HUES64 (cell line): ENCODE measurements at regions not wholly inside any gene's neighbourhood (a gene's known extent, or its start where the extent isn't known, plus 50 kb on each side); places are given as distances from the start of the nearest gene placed in this dataset.

Source experiments
- H3K27ac ChIP-seq: 2 replicates; pipeline ENCODE4 v1.7.0; 2013; ENCODE audit warnings: low read depth, low read length, inconsistent platforms
- H3K27me3 ChIP-seq: 2 replicates; pipeline ENCODE4 v1.6.1; 2013; ENCODE audit warnings: mild to moderate bottlenecking, low read length; ENCODE audit not compliant: insufficient read depth
- H3K36me3 ChIP-seq: 2 replicates; pipeline ENCODE4 v1.6.1; 2013; ENCODE audit warnings: mild to moderate bottlenecking, low read length; ENCODE audit not compliant: insufficient read depth
- H3K4me1 ChIP-seq: 2 replicates; pipeline ENCODE4 v1.6.1; 2013; ENCODE audit warnings: mild to moderate bottlenecking, low read length, moderate library complexity; ENCODE audit not compliant: insufficient read depth
- H3K4me3 ChIP-seq: 2 replicates; pipeline ENCODE4 v1.5.1; 2013; ENCODE audit warnings: mild to moderate bottlenecking, low read length, moderate library complexity
- H3K9ac ChIP-seq: 2 replicates; pipeline ENCODE4 v1.6.1; 2013; ENCODE audit warnings: mild to moderate bottlenecking, low read depth, low read length
- H3K9me3 ChIP-seq: 2 replicates; pipeline ENCODE4 v1.6.1; 2013; ENCODE audit warnings: low read depth, low read length; ENCODE audit not compliant: insufficient read depth
- WGBS: fragments of 150-250, 120-280 bp; methylation state at CpG from one replicate; pipeline ENCODE4 v1.1.7; 2013; ENCODE audit warnings: missing lambda C conversion rate; 5-methylcytosine and 5-hydroxymethylcytosine counted together

DNA sequence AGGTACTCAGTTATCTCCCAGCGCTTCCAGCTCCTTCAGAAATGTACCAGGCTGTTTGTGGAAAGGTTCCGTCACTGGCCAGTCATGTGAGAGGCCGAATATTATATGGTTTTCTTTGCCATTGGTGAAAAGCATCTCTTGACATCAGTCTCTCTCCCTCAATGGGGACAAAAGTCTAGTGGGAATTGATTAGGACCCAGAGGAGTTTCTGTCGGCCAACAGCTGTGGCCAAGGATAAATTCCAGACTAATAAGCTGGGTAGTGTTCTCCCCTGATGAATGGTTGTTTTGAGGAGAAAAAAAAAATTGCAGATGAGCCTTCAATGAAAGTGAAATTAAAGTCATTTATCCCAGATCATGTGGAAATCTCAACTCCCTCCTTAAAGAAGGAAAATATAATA is 404.7 kb upstream of the THRB start:
- no peak overlapping the region for H3K4me3 ChIP-seq
- H3K9me3 ChIP-seq: no peaks in the 10 kb centered on the region
- H3K9ac ChIP-seq: no peak overlapping the region
- no peaks in the 10 kb centered on the region for H3K4me1 ChIP-seq
- 92% methylated on average over 4 of the region's 4 CpGs for WGBS
- H3K27me3 ChIP-seq: no peaks in the 10 kb centered on the region
- no peaks in the 10 kb centered on the region for H3K36me3 ChIP-seq
- H3K27ac ChIP-seq: no peak overlapping the region

DNA sequence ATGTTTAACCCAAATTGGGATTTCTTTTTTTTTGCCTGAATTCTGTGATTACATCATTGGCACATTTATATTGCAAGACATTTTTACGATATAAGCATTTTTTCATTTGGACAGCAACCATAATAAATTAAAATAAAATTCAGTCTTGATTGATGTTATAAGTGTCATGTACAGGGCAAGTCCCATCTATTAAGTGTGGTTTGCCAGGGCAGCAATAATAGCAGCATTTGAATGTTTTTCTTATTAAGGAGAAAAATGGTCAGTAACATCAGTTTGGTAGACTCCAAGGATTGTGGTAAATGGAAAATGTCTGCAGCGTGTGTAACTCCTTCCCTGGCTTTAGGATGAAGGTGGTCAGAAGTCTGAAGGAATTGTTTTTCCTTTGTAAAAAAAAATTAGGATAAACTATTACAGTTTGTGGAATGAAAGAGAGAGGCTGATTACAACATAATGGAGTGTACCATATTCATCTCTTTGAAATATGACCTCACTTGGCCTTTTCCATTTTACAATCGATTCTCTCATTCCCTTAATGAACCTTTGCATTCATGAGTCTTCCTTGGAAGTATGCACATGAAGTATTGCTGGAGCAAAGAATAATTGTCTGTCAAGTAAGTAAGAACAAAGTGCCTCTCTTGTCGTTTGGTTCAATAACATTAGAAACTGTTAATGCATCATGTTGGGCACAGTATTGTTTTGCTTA is 405.4 kb upstream of the THRB start:
- no peak overlapping the region for H3K27ac ChIP-seq
- H3K27me3 ChIP-seq: no peaks in the 10 kb centered on the region
- H3K36me3 ChIP-seq: no peaks in the 10 kb centered on the region
- no peaks in the 10 kb centered on the region for H3K9me3 ChIP-seq
- no peak overlapping the region for H3K9ac ChIP-seq
- no peaks in the 10 kb centered on the region for H3K4me1 ChIP-seq
- 94% methylated on average over 4 of the region's 4 CpGs for WGBS
- no peak overlapping the region for H3K4me3 ChIP-seq

DNA sequence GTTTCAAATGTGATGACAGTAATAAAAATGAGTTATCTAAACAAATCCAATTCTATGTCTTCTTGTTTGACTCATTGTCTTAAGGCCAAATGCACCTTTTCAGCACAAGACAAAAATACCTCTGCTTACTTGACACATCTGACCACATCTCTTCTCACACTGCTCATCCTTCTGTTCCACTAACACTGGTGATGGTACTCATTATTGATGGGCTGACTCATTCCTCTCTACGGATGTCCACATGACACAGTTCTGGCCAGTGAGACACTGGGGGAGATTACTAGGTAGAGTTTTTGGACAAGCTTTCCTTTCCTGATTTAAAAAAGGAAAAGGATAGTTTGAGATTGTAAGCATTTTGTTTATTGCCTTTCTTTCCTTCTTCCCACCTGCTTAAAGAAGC is 410.6 kb upstream of the THRB start:
- no peaks in the 10 kb centered on the region for H3K4me1 ChIP-seq
- 100% methylated on average over 1 of the region's 1 CpG for WGBS
- no peaks in the 10 kb centered on the region for H3K36me3 ChIP-seq
- H3K9me3 ChIP-seq: no peaks in the 10 kb centered on the region
- H3K9ac ChIP-seq: no peak overlapping the region
- no peak overlapping the region for H3K27ac ChIP-seq
- H3K4me3 ChIP-seq: no peak overlapping the region
- H3K27me3 ChIP-seq: no peaks in the 10 kb centered on the region

DNA sequence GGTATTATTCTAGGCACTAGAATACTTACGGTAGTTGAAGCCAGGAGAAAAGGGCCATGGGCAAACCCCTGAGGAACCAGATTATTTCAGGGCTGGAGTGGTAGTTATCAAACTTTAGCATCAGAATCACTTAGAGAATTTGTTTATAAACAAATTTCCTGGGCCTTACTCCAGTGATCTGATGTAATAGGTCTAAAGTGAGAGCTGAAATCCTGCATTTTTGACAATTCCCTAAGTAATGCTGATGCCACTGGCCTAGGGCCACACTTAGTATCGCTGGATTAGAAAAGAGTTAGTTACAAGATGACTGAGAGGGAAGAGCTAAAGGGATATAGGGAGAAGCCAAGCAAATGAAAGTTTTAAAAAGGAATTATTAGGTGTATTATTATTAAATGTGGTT is 412.5 kb upstream of the THRB start:
- H3K27me3 ChIP-seq: no peaks in the 10 kb centered on the region
- H3K4me3 ChIP-seq: no peak overlapping the region
- H3K36me3 ChIP-seq: no peaks in the 10 kb centered on the region
- H3K4me1 ChIP-seq: no peaks in the 10 kb centered on the region
- H3K9ac ChIP-seq: no peak overlapping the region
- H3K9me3 ChIP-seq: no peaks in the 10 kb centered on the region
- 98% methylated on average over 2 of the region's 2 CpGs for WGBS
- no peak overlapping the region for H3K27ac ChIP-seq

DNA sequence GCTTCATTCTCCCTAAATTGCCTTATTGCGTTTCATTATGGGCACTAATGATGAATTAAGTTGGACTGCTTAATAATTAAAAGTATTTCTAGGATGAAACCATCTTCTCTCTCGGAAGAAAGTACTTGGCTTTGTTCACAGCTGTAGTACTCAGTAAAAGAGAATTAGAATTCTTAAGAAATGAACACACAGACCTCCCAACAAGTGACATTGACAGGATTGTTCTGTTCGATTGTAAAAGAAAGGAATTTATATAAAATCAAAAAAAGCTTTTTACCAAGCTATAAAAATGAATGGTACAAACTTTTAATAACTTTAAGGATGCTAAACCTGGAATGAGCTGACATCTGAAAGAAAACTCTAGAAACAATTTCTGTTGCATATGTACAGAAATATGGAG is 416.4 kb upstream of the THRB start:
- no peak overlapping the region for H3K9ac ChIP-seq
- no peaks in the 10 kb centered on the region for H3K27me3 ChIP-seq
- no peak overlapping the region for H3K27ac ChIP-seq
- no peak overlapping the region for H3K4me3 ChIP-seq
- no peaks in the 10 kb centered on the region for H3K9me3 ChIP-seq
- H3K4me1 ChIP-seq: no peaks in the 10 kb centered on the region
- 80% methylated on average over 1 of the region's 3 CpGs for whole genome bisulfite sequencing
- no peaks in the 10 kb centered on the region for H3K36me3 ChIP-seq

DNA sequence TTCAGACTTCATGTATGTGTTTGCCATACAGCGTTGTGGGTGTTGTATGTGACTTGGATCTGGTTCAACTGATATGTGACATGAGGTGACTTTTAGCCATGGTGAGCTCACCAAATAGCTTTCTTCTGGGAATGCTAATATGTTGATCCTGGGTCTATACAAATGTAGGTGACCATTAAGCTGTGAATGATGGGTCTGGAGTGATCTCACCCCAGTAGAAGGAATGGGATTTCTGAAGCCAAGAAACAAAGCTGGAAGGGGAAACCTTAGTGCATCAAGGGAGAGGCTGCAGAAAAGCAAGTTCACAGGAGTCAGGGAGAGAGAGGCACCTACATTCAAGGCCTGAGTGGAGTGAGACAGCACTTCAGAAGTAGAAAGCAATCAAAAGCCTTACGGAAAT is 421.0 kb upstream of the THRB start:
- no peaks in the 10 kb centered on the region for H3K27me3 ChIP-seq
- 98% methylated on average over 2 of the region's 2 CpGs for whole genome bisulfite sequencing
- H3K4me1 ChIP-seq: peaks cover 6% of the 10 kb centered on the region
- no peak overlapping the region for H3K4me3 ChIP-seq
- no peak overlapping the region for H3K9ac ChIP-seq
- no peaks in the 10 kb centered on the region for H3K36me3 ChIP-seq
- H3K27ac ChIP-seq: no peak overlapping the region
- no peaks in the 10 kb centered on the region for H3K9me3 ChIP-seq

DNA sequence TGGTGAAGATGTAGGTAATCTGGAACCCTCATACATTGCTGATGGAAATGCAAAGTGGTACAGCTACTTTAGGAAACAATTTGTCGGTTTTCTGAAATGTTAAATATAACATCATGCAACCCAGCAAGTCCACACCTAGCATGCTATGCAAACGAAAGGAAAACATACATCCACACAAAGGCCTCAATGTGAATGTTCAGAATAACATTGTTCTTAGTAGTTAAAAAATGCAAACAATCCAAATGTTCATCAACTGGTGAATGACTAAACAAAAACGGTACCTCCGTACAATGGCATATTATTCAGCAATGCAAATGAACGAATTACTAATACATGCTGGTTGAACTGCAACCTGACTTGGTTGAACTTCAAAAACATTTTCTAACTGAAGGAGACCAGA is 423.3 kb upstream of the THRB start:
- Histone ChIP-seq H3K9ac (no peak overlapping the region), H3K36me3 (no peaks in the 10 kb centered on the region), H3K4me1 (peaks cover 6% of the 10 kb centered on the region), H3K27ac (no peak overlapping the region), H3K4me3 (no peak overlapping the region), H3K9me3 (no peaks in the 10 kb centered on the region), H3K27me3 (no peaks in the 10 kb centered on the region)
- WGBS: 95% methylated on average over 5 of the region's 5 CpGs

DNA sequence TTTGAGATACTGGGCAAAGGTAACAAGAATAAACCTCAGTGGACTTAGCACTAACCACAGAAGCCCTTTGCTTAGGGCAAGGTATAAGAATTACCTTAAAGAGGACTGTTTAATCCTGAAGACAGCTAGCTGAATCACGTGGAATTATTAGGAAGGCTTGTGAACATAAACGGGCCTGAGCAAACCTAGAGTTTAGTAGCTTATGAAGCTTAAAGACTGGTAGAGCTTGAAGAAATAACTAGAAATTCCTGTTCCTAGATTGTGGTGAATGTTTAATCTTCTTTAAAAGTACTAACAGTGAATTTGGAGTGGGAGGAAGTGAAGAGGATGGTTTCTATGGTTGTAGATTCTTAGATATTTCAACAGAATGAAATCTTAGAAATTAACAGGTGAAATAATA is 428.9 kb upstream of the THRB start:
- H3K4me3 ChIP-seq: no peak overlapping the region
- peaks cover 6% of the 10 kb centered on the region for H3K4me1 ChIP-seq
- no peaks in the 10 kb centered on the region for H3K27me3 ChIP-seq

DNA sequence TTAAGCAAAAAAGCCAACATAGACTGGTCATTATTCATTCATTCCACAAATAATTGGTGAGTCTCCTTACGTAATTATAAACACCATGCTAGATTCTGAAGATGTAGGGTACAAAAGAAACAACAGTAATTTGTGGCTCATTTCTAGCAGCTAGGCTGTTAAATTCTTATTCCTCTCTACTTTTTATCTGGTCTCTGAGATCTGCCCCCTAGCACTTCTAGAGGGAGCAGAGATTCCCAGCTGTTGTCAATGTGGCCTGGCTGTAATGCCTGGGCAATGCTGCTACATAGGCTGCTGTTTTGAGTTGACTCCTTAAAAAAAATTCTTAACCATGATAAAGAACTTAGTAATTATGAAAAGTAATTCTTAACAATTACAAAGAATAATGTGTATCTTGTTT is 434.9 kb upstream of the THRB start:
- no peaks in the 10 kb centered on the region for H3K4me1 ChIP-seq
- no peak overlapping the region for H3K27ac ChIP-seq
- H3K4me3 ChIP-seq: no peak overlapping the region
- WGBS: 89% methylated on average over 1 of the region's 1 CpG
- H3K9me3 ChIP-seq: no peaks in the 10 kb centered on the region
- no peak overlapping the region for H3K9ac ChIP-seq
- no peaks in the 10 kb centered on the region for H3K27me3 ChIP-seq
- no peaks in the 10 kb centered on the region for H3K36me3 ChIP-seq

More for the DNA sequence above, 428.9 kb upstream of the THRB start:
- H3K36me3 ChIP-seq: no peaks in the 10 kb centered on the region
- H3K9ac ChIP-seq: no peak overlapping the region
- H3K9me3 ChIP-seq: no peaks in the 10 kb centered on the region
- WGBS: 95% methylated on average over 2 of the region's 2 CpGs
- H3K27ac ChIP-seq: no peak overlapping the region

DNA sequence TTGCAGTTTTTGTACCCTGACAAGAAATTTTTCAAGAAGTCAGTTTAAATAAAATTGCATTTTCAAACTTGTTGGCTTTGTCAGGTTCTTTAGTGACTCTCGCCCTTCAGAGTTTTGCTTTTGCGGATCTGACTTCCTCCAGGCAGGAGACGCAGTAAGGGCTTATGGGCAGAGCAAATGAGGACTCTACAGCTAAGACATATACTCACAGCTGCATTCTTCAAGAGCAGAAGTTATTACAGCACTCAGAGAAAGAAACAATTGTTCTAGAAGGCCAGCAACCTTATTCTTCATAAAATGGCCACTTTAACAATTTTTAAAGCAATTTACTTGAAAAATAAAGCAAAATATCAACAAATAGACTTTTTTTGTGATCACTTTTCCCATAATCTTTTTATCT is 438.8 kb upstream of the THRB start:
- no peaks in the 10 kb centered on the region for H3K36me3 ChIP-seq
- H3K4me1 ChIP-seq: no peaks in the 10 kb centered on the region
- H3K9ac ChIP-seq: no peak overlapping the region
- no peak overlapping the region for H3K4me3 ChIP-seq
- no peaks in the 10 kb centered on the region for H3K27me3 ChIP-seq
- 95% methylated on average over 3 of the region's 3 CpGs for WGBS
- H3K9me3 ChIP-seq: no peaks in the 10 kb centered on the region
- H3K27ac ChIP-seq: no peak overlapping the region

DNA sequence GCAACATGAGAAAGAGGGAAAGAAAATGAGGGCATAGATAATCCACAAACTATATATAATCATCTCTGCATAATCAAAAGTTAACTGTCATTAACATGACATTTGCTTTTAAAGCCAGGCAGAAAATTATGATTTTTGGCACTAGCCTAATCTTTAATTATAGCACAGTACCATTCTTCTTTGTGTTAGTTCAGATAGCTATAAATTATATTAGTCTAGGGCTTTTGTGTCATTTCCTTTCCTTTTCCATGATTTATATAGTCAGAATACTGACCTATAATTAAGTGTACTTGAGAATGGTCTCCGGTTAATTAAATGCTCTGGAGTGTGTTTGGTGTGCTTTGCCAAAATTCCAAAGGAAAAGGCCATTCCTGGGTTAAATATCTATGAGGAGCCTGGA is 441.9 kb upstream of the THRB start:
- H3K27me3 ChIP-seq: no peaks in the 10 kb centered on the region
- no peaks in the 10 kb centered on the region for H3K9me3 ChIP-seq
- H3K36me3 ChIP-seq: no peaks in the 10 kb centered on the region
- H3K9ac ChIP-seq: no peak overlapping the region
- no peak overlapping the region for H3K4me3 ChIP-seq
- H3K4me1 ChIP-seq: no peaks in the 10 kb centered on the region
- no peak overlapping the region for H3K27ac ChIP-seq
- WGBS: 98% methylated on average over 1 of the region's 1 CpG

DNA sequence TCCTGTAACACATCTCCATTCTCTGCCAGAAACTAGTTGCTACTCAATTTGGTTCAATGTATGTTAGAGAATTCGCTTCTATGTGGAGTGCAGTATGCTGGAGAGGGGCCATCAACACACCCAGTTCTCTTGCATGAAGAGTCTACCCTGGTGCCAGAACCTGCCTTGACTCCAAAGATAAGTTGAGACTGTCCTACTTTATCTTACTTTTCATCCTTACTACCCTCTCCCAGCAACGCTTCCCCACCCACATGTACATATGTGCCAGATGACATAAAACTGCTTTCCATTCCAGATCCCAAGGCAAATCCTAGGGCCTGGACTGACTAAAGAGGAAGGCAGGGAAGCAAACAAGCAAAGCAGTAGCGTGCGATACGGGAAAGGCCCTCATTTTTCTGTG is 442.6 kb upstream of the THRB start:
- no peak overlapping the region for H3K27ac ChIP-seq
- 97% methylated on average over 5 of the region's 5 CpGs for WGBS
- H3K4me3 ChIP-seq: no peak overlapping the region
- H3K4me1 ChIP-seq: no peaks in the 10 kb centered on the region
- no peaks in the 10 kb centered on the region for H3K9me3 ChIP-seq
- no peak overlapping the region for H3K9ac ChIP-seq
- H3K36me3 ChIP-seq: no peaks in the 10 kb centered on the region
- H3K27me3 ChIP-seq: no peaks in the 10 kb centered on the region
